GM06990 (cell line): ENCODE measurements at regions not wholly inside any gene's neighbourhood (a gene's known extent, or its start where the extent isn't known, plus 50 kb on each side); places are given as distances from the start of the nearest gene placed in this dataset.

Source experiments
- DNase-seq: peaks from one replicate; pipeline ENCODE4 v3.0.0-alpha.2; 2011; ENCODE audit not compliant: insufficient read length; ENCODE audit errors: extremely low read depth
- H3K27me3 ChIP-seq: replicated peaks from 2 replicates; pipeline ENCODE4 v1.6.0; 2011; ENCODE audit warnings: low read length; ENCODE audit not compliant: control insufficient read depth, insufficient read depth
- H3K36me3 ChIP-seq: 2 replicates; pipeline ENCODE4 v1.5.1; 2011; ENCODE audit warnings: low read length; ENCODE audit not compliant: control insufficient read depth, insufficient read depth
- H3K4me3 ChIP-seq: replicated peaks from 2 replicates; pipeline ENCODE4 v1.5.1; 2011; ENCODE audit warnings: low read depth, mild to moderate bottlenecking, control low read depth, low read length
- TF ChIP-seq, protein P1 (sequence below): IDR thresholded peaks from 2 replicates; pipeline ENCODE4 v1.5.1; 2011; ENCODE audit warnings: low read length, control low read depth, mild to moderate bottlenecking, inconsistent platforms; ENCODE audit not compliant: insufficient read depth, poor library complexity, severe bottlenecking

DNA sequence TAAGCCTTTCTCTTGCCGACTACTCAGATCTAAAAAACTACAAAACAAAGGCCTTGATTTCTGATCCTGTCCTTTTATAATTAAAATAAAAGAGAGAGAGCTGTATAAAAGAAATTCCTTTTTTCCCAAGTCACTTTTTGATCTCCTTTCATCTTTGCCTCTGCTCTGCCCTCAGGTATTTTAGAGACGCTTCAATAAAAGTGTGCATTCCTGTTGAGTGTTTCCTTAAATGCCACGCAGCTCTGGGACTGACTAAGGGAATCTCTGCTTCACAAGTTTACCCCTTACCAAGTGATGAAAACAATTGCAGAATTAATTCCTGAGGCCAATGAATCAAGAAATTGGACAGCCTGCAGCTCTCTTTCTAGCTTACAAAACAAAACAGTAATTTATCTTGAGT is 1109.8 kb downstream of the TMTC2 start:
- Histone ChIP-seq H3K27me3 (no peaks in the 10 kb centered on the region), H3K4me3 (no peak overlapping the region), H3K36me3 (no peaks in the 10 kb centered on the region)
- DNase-seq = no peak
- TF ChIP-seq, protein P1, sequence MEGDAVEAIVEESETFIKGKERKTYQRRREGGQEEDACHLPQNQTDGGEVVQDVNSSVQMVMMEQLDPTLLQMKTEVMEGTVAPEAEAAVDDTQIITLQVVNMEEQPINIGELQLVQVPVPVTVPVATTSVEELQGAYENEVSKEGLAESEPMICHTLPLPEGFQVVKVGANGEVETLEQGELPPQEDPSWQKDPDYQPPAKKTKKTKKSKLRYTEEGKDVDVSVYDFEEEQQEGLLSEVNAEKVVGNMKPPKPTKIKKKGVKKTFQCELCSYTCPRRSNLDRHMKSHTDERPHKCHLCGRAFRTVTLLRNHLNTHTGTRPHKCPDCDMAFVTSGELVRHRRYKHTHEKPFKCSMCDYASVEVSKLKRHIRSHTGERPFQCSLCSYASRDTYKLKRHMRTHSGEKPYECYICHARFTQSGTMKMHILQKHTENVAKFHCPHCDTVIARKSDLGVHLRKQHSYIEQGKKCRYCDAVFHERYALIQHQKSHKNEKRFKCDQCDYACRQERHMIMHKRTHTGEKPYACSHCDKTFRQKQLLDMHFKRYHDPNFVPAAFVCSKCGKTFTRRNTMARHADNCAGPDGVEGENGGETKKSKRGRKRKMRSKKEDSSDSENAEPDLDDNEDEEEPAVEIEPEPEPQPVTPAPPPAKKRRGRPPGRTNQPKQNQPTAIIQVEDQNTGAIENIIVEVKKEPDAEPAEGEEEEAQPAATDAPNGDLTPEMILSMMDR = no peak

DNA sequence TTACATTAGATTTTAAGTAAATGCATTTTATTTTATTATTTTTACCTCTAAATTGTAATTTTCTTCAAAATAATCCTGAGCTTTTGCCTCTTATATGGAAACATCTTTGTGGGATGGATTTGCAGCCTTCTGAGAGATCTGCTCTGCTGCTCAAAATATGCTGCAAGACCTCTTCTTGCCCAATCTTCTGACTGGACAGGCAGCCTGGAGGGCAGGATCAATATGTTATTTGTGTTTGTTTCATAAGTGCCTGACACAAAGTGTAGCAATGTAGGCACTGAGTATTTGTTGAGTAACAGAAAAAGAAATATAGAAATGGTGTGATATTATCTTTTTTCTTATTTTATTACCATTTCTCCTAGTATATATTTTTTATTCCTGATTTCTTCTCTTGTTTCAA is 1106.9 kb downstream of the TMTC2 start:
- no peak for DNase-seq
- H3K27me3 ChIP-seq = no peaks in the 10 kb centered on the region
- TF ChIP-seq, protein P1 = no peak
- no peaks in the 10 kb centered on the region for H3K36me3 ChIP-seq
- H3K4me3 ChIP-seq = no peak overlapping the region

DNA sequence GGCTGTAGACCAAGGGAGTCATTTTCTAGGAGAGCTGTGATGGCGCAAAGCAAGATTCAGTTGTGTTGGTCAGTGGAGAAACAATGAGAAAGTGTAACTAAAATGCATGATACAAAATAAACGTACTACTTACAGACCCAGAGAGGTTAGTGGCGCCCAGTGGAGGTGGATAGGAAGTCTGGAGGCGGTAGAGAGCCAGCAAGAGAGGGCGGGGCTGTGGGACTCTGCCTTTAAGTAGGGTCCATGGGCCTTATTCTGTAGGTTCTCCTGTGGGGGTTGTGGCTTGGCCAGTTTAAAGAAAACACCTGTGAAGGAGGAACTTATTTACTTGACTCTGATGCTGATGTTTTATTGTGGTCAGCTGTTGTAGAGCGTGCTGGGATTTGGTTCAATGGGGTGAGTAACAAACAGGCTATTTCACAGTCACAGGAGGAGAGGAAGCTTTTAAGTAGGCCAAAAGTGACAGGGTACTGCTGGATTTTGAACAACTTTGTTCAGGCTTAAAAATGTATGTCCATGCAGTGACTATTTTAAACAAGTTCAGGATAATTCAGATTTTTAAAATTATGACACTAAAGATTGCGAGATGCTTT is 1097.7 kb downstream of the TMTC2 start:
- Histone ChIP-seq H3K27me3 (no peaks in the 10 kb centered on the region), H3K36me3 (no peaks in the 10 kb centered on the region), H3K4me3 (no peak overlapping the region)
- DNase-seq = no peak
- TF ChIP-seq, protein P1 = no peak

DNA sequence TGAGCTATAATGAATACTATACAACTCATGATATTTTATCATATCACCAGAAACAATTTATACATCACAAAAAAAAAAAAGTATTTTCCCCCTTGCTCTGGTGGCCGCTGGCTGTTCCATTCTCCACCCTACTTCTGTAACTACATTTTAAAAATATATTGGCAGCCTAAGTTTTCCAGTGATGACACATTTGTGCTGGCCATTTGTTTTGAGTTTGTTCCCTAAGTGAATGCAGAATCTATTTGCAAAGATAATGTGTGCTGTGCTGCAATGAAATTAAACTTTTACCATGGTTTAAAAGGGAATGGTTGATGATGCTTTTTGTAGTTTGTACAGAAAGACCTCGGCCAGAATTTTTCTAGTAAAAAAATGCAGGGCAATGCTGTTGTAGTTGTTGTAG is 1092.8 kb downstream of the TMTC2 start:
- DNase-seq = no peak
- Histone ChIP-seq H3K36me3 (no peaks in the 10 kb centered on the region), H3K4me3 (no peak overlapping the region), H3K27me3 (no peaks in the 10 kb centered on the region)
- TF ChIP-seq, protein P1 = no peak

DNA sequence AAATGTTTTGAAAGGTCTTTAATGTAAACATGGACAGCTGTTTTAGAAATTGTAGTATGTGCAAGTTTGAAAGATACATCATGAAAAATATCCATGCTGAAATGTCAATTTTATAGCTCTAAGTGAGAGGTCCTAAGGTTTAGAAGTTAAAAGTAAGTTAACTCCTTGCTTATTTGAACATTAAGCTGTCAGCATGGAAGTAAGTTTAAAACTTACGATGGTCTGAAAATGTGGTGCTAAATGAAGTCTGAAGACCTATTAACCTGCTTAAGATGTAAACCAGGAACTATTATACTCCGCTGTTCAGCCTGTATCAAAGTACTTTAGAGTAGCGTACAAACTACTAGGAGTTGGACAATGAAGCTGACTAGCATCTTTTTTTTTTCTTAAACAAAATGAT is 1082.4 kb downstream of the TMTC2 start:
- H3K4me3 ChIP-seq = no peak overlapping the region
- H3K36me3 ChIP-seq = no peaks in the 10 kb centered on the region
- DNase-seq = no peak
- TF ChIP-seq, protein P1 = no peak
- H3K27me3 ChIP-seq = no peaks in the 10 kb centered on the region

DNA sequence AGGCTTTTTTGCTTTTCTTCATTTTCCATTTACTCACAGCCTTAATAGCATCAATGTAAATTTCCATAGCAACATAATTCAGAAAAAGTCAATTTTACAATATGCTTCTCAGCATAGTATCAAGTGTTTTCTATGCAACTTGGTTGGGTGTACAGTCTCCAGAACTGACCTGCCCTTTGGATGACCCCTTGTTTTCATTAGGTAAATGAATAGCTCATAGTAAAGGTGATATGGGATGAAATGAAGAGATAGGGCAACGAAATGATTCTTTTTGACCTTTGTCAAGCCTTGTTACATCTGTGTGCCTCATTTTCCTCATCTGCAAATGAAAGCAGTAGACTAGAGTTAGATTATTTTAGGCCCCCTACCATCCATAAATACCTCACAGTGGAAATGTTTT is 1081.0 kb downstream of the TMTC2 start:
- Histone ChIP-seq H3K36me3 (no peaks in the 10 kb centered on the region), H3K27me3 (no peaks in the 10 kb centered on the region), H3K4me3 (no peak overlapping the region)
- TF ChIP-seq, protein P1 = no peak
- no peak for DNase-seq
